C4-2B (cell line): ENCODE measurements at regions not wholly inside any gene's neighbourhood (a gene's known extent, or its start where the extent isn't known, plus 50 kb on each side); places are given as distances from the start of the nearest gene placed in this dataset.

Experiments
- H3K27ac ChIP-seq: fragments of 450-650 bp; 2 replicates; pipeline ENCODE4 v1.5.1; 2017
- CTCF ChIP-seq: fragments of 450-650 bp; conservative IDR thresholded peaks from 2 replicates; pipeline ENCODE4 v1.5.1; 2017; ENCODE audit warnings: mild to moderate bottlenecking
- ZFX ChIP-seq: fragments of 450-650 bp; IDR thresholded peaks from 2 replicates; pipeline ENCODE4 v1.6.1; 2017

GRCh38 chr10:3873728-3874461, 88.9 kb upstream of the KLF6 start:
- no peak for TF ChIP-seq ZFX
- no peak for TF ChIP-seq CTCF
- no peak overlapping the region for H3K27ac ChIP-seq

GRCh38 chr10:3872712-3873329, 87.8 kb upstream of the KLF6 start:
- H3K27ac ChIP-seq: no peak overlapping the region
- TF ChIP-seq CTCF (no peak), ZFX (no peak)

GRCh38 chr10:3871424-3871996, 86.5 kb upstream of the KLF6 start:
- TF ChIP-seq CTCF (no peak), ZFX (no peak)
- H3K27ac ChIP-seq: no peak overlapping the region

- H3K27ac ChIP-seq: no peak overlapping the region
- TF ChIP-seq CTCF (no peak), ZFX (no peak)
These were observed 84.0 kb upstream of the KLF6 start for GRCh38 chr10:3869036-3869435.

- no peak for TF ChIP-seq CTCF
- TF ChIP-seq ZFX: no peak
- H3K27ac ChIP-seq: no peak overlapping the region
These were observed 83.3 kb upstream of the KLF6 start for GRCh38 chr10:3868271-3868664.

GRCh38 chr10:3867454-3868270, 82.7 kb upstream of the KLF6 start:
- TF ChIP-seq ZFX (no peak), CTCF (no peak)
- no peak overlapping the region for H3K27ac ChIP-seq
